ENCODE measurements at regions not wholly inside any gene's neighbourhood (a gene's known extent, or its start where the extent isn't known, plus 50 kb on each side); places are given as distances from the start of the nearest gene placed in this dataset.
"Not testable (repeated sequence)": the region's sequence is repeated elsewhere in the genome, so short reads cannot be mapped to it uniquely, and the experiment has no call there.

DNA sequence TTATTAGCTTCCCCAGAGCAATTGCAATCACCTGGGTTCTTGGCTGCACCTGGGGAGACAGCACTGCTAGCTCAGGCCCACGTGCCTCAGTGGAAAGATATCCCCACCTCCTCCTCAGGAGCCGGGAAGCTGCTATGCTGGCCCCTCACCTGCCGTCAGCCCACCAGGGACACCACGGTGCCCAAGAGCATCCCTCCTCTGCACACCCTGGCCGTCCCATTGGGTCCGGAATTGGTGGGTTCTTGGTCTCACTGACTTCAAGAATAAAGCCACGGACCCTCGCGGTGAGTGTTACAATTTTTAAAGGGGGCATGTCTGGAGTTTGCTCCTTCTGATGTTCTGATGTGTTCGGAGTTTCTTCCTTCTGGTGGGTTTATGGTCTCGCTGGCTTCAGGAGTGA lies 72.3 kb upstream of the MEF2A start:
- Mint-ChIP-seq H3K4me3 (no peak overlapping the region), H3K27me3 (no peaks in the 10 kb centered on the region), H3K9me3 (ENCODE audit: insufficient read depth) (no peaks in the 10 kb centered on the region), H3K4me1 (peaks cover 17% of the 10 kb centered on the region), H3K27ac (no peak overlapping the region)
- intact Hi-C loops (cut with micrococcal nuclease) = no loop called here
- DNase-seq (no peak), ATAC-seq (ENCODE audit: low read depth) (no peak)
- H3K4me3 ChIP-seq (ENCODE audit: control extremely low read depth in 1 of 5, extremely low read depth in 1 of 5, insufficient read depth in 1 of 5, low read depth in 2 of 5, low read length in 4 of 5) = no peak overlapping the region
- ChIA-PET CTCF (interaction anchor here (1.4 to 2.6 kb wide), 3 partner anchors 9 to 84 kb away, joined by 3 to 7 read pairs (median 3); no protein-coding TSS in a partner anchor), POLR2A (no interaction called here)
- H3K9me3 ChIP-seq (ENCODE audit: control extremely low read depth in 1 of 3, control insufficient read depth in 2 of 3, insufficient read depth in 1 of 3, low read length in 2 of 3) = no peaks in the 10 kb centered on the region
- no peaks in the 10 kb centered on the region for H3K36me3 ChIP-seq (replicated peaks in 1 of 2; ENCODE audit: control extremely low read depth in 1 of 2, control insufficient read depth in 1 of 2, extremely low read depth in 1 of 2, insufficient read depth in 2 of 2, low read length in 1 of 2)
- H3K27ac ChIP-seq (ENCODE audit: low read length in 2 of 2) = no peak overlapping the region
- peaks cover 11 to 16% of the 10 kb centered on the region in 2 donors for H3K4me1 ChIP-seq (ENCODE audit: control insufficient read depth in 2 of 2, insufficient read depth in 2 of 2, low read length in 2 of 2)
- no peak overlapping the region for H3K4me2 ChIP-seq (replicated peaks; ENCODE audit: low read depth, low read length, poor library complexity, severe bottlenecking)
- no peaks in the 10 kb centered on the region for H3K27me3 ChIP-seq (replicated peaks in 1 of 4; ENCODE audit: control extremely low read depth in 1 of 4, control insufficient read depth in 3 of 4, insufficient read depth in 4 of 4, low read length in 3 of 4)
- H4K20me1 ChIP-seq (ENCODE audit: control insufficient read depth, insufficient read depth, low read length, poor library complexity, severe bottlenecking) = no peaks in the 10 kb centered on the region
- no peak overlapping the region for H3K9ac ChIP-seq (ENCODE audit: low read length)
- no peaks in the 10 kb centered on the region for H3K79me2 ChIP-seq (ENCODE audit: control insufficient read depth, insufficient read depth, low read length)
- 97% methylated on average over 10 of the region's 11 CpGs for WGBS (ENCODE audit: insufficient coverage)
- no peak overlapping the region for H2AFZ ChIP-seq (ENCODE audit: insufficient read depth, low read depth, low read length, poor library complexity, severe bottlenecking)
- TF ChIP-seq CTCF (IDR thresholded peaks at IDR 0.05) = no peak
- no peak for TF ChIP-seq EZH2 (IDR thresholded peaks at IDR 0.05; ENCODE audit: borderline replicate concordance, insufficient read depth, low read depth, low read length, poor library complexity, severe bottlenecking)

DNA sequence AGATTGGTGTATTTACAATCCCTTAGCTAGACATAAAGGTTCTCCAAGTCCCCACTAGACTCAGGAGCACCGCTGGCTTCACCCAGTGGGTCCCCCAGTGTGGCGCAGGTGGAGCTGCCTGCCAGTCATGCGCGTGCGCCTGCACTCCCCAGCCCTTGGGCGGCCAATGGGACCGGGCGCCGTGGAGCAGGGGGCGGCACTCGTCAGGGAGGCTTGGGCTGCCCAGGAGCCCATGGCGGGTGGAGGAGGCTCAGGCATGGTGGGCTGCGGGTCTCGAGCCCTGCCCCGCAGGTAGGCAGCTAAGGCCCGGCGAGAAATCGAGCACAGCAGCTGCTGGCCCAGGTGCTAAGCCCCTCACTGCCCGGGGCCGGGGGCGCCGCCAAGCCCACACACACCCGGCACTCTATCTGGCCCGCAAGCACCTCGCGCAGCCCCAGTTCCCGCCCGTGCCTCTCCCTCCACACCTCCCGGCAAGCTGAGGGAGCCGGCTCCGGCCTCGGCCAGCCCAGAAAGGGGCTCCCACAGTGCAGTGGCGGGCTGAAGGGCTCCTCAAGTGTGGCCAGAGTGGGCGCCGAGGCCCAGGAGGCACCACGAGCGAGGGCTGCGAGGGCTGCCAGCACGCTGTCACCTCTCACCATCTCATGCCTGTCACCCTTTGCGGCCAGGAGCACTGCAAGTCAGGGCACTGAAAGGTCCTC lies 71.1 kb upstream of the MEF2A start:
- CTCF ChIA-PET = interaction anchor here (0.8 to 2.6 kb wide), 3 partner anchors 10 to 210 kb away, joined by 3 to 7 read pairs (median 4); no protein-coding TSS in a partner anchor
- H3K9me3 Mint-ChIP-seq (ENCODE audit: insufficient read depth); H3K4me3 Mint-ChIP-seq; H2AFZ ChIP-seq (ENCODE audit: insufficient read depth, low read depth, low read length, poor library complexity, severe bottlenecking); H3K36me3 ChIP-seq (replicated peaks in 1 of 2; ENCODE audit: control extremely low read depth in 1 of 2, control insufficient read depth in 1 of 2, extremely low read depth in 1 of 2, insufficient read depth in 2 of 2, low read length in 1 of 2); ATAC-seq (ENCODE audit: low read depth); H4K20me1 ChIP-seq (ENCODE audit: control insufficient read depth, insufficient read depth, low read length, poor library complexity, severe bottlenecking); H3K4me2 ChIP-seq (replicated peaks; ENCODE audit: low read depth, low read length, poor library complexity, severe bottlenecking); H3K9me3 ChIP-seq (ENCODE audit: control extremely low read depth in 1 of 3, control insufficient read depth in 2 of 3, insufficient read depth in 1 of 3, low read length in 2 of 3); H3K4me3 ChIP-seq (ENCODE audit: control extremely low read depth in 1 of 5, extremely low read depth in 1 of 5, insufficient read depth in 1 of 5, low read depth in 2 of 5, low read length in 4 of 5); H3K27me3 ChIP-seq (replicated peaks in 1 of 4; ENCODE audit: control extremely low read depth in 1 of 4, control insufficient read depth in 3 of 4, insufficient read depth in 4 of 4, low read length in 3 of 4); H3K79me2 ChIP-seq (ENCODE audit: control insufficient read depth, insufficient read depth, low read length); H3K27ac ChIP-seq (ENCODE audit: low read length in 2 of 2); H3K27me3 Mint-ChIP-seq; POLR2A ChIA-PET; H3K27ac Mint-ChIP-seq; DNase-seq; intact Hi-C loops (cut with micrococcal nuclease); H3K9ac ChIP-seq (ENCODE audit: low read length): not testable (repeated sequence)
- peaks cover 17% of the 10 kb centered on the region for H3K4me1 Mint-ChIP-seq
- H3K4me1 ChIP-seq (ENCODE audit: control insufficient read depth in 2 of 2, insufficient read depth in 2 of 2, low read length in 2 of 2) = peaks cover 11 to 19% of the 10 kb centered on the region in 2 donors
- 97% methylated on average over 40 of the region's 40 CpGs for WGBS (ENCODE audit: insufficient coverage)
